Adipocyte (in vitro differentiated cells): ENCODE measurements at regions not wholly inside any gene's neighbourhood (a gene's known extent, or its start where the extent isn't known, plus 50 kb on each side); places are given as distances from the start of the nearest gene placed in this dataset.

Source experiments
- DNase-seq: peaks from one replicate; pipeline ENCODE4 v3.0.0-alpha.2; 2015; ENCODE audit warnings: low read depth
- H3K27me3 ChIP-seq: replicated peaks from 2 replicates; pipeline ENCODE4 v1.7.0; 2013; ENCODE audit warnings: mild to moderate bottlenecking, low read length, moderate library complexity; ENCODE audit not compliant: control insufficient read depth, insufficient read depth
- H3K36me3 ChIP-seq: 2 replicates; pipeline ENCODE4 v1.7.0; 2013; ENCODE audit warnings: low read length, mild to moderate bottlenecking, moderate library complexity; ENCODE audit not compliant: control insufficient read depth, insufficient read depth, severe bottlenecking
- H3K4me1 ChIP-seq: 2 replicates; pipeline ENCODE4 v1.7.0; 2013; ENCODE audit warnings: mild to moderate bottlenecking, low read length, moderate library complexity; ENCODE audit not compliant: control insufficient read depth, insufficient read depth
- H3K4me3 ChIP-seq: 2 replicates; pipeline ENCODE4 v1.7.0; 2013; ENCODE audit warnings: mild to moderate bottlenecking, low read length, moderate library complexity
- H3K9ac ChIP-seq: 2 replicates; pipeline ENCODE4 v1.7.0; 2013; ENCODE audit warnings: mild to moderate bottlenecking, low read length, moderate library complexity
- H3K9me3 ChIP-seq: 2 replicates; pipeline ENCODE4 v1.7.0; 2013; ENCODE audit warnings: mild to moderate bottlenecking, low read length, moderate library complexity; ENCODE audit not compliant: control insufficient read depth

GRCh38 chr4:38207110-38207457, 246.9 kb downstream of the PTTG2 start:
- peaks cover 22% of the 10 kb centered on the region for H3K4me1 ChIP-seq
- H3K4me3 ChIP-seq = no peak overlapping the region
- no peaks in the 10 kb centered on the region for H3K36me3 ChIP-seq
- no peaks in the 10 kb centered on the region for H3K27me3 ChIP-seq
- H3K9ac ChIP-seq = no peak overlapping the region
- no peaks in the 10 kb centered on the region for H3K9me3 ChIP-seq
- no peak for DNase-seq

- H3K4me3 ChIP-seq = no peak overlapping the region
- no peaks in the 10 kb centered on the region for H3K36me3 ChIP-seq
- DNase-seq = no peak
- peaks cover 4% of the 10 kb centered on the region for H3K9me3 ChIP-seq
- H3K9ac ChIP-seq = no peak overlapping the region
- H3K4me1 ChIP-seq = peaks cover 21% of the 10 kb centered on the region
- no peaks in the 10 kb centered on the region for H3K27me3 ChIP-seq
Measured at GRCh38 chr4:38209654-38210053, 249.5 kb downstream of the PTTG2 start.

DNA sequence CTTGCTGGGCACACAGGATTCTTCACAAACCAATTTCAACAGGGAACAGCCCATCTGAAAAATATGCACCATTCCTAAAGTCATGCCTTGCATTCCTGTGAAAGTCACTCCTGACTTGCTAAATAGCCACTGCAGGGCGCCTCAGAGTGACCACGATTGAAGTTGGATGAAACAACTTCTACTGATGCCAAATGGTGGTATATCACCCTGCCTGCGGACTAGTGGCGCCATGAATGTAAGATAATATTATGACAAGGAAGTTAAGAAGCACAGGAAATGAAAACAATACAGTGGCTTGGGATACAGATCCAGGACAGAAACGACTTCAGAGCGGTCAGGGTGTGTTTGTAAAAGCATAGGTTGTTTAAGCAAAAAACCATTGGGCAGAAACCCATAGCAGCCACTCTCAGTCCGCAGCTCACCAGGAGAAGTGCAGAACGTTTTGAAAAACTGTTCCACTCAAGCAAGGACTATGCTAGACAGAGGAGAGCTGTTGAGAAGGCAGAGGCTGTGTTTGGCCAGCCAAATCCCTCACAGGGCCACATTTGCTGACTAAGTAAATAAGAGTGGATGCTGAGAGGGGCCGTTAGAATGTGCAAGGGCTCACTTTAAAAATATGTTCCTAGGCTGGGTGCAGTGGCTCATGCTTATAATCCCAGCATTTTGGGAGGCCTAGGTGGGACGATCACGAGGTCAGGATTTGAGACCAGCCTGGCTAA, 250.4 kb downstream of the PTTG2 start:
- peak overlapping the region; percentile 26 for H3K9ac ChIP-seq
- no peaks in the 10 kb centered on the region for H3K27me3 ChIP-seq
- H3K4me3 ChIP-seq = no peak overlapping the region
- H3K36me3 ChIP-seq = no peaks in the 10 kb centered on the region
- peaks cover 12% of the 10 kb centered on the region for H3K9me3 ChIP-seq
- H3K4me1 ChIP-seq = peaks cover 21% of the 10 kb centered on the region
- peak; percentile 8 for DNase-seq

GRCh38 chr4:38211885-38212284, 251.7 kb downstream of the PTTG2 start:
- Histone ChIP-seq H3K4me1 (peaks cover 21% of the 10 kb centered on the region), H3K9ac (no peak overlapping the region), H3K36me3 (no peaks in the 10 kb centered on the region), H3K9me3 (peaks cover 14% of the 10 kb centered on the region), H3K27me3 (no peaks in the 10 kb centered on the region), H3K4me3 (no peak overlapping the region)
- DNase-seq = no peak

DNA sequence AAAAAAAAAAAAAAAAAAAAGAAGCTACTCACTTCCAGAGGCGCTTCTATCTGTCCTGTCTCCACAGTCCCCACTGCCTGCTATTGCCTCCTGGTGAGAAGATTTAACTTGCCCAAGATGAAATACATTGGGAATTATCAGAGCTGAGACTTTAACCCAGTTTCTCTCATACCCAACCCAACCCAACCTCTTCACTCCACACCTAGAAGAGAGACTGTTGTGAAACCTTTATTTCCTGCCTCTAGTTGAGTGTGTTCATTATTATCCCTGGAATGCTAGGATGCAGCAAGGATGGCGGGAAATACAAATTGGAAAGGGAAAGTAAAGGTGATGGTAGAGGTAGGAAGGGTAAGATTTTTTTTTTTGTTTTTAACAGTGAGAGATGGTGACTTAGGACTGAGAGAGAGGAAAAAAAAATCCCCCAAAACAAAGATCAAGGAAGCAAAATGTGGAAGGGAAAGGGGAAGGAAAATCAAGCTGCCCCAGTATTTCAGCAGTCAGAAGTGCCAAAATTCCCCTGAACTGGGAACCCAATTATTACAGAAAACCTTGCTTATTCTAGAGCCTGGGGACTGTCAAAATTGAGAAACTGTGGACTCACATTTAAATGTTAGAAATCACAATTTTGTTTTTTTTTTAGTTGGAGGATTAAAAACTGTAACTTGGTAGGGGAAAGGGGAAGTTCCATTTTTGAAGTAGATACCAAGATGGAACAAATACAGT, 253.0 kb downstream of the PTTG2 start:
- no peak for DNase-seq
- Histone ChIP-seq H3K9me3 (peaks cover 14% of the 10 kb centered on the region), H3K27me3 (no peaks in the 10 kb centered on the region), H3K36me3 (no peaks in the 10 kb centered on the region), H3K9ac (no peak overlapping the region), H3K4me3 (no peak overlapping the region), H3K4me1 (peaks cover 21% of the 10 kb centered on the region)

DNA sequence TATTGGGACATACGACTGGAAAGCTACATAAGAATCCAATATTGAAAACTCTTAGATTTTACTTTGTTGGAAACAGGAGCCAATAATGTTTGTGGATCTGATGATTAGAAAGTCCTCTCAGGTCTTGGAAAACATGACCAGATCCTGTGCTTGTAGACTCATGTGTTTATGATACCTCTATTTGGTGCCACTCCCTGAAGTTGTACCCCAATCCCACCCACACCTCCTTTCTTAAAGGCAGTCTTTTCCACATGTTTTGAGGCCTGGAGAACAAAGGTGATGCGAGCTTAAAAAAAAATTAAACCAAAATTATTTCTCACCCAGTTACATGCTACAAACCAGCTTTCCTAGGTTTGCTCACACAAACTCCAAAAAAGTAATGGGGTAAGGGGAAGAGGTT, 262.7 kb downstream of the PTTG2 start:
- DNase-seq = no peak
- Histone ChIP-seq H3K36me3 (no peaks in the 10 kb centered on the region), H3K4me1 (peaks cover 31% of the 10 kb centered on the region), H3K27me3 (no peaks in the 10 kb centered on the region), H3K9ac (no peak overlapping the region), H3K9me3 (no peaks in the 10 kb centered on the region), H3K4me3 (no peak overlapping the region)

DNA sequence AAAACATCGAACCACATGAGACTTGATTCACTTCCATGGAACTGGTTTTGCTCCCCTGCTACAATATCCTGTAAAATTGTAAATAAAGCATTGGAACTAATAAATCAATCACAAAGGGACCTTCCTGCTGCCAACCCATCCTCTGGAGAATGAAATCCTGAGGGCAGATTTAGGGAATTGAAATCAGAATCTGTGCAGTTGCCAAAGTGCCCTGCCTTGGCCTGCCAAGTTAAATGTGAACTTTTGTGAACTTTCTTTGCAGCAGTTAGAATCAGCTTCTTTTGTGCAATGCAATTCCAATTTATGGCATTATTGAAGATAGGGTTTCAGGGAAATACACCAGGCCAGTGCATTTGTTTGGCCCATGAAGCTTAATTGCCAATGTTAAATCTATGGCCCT, 263.1 kb downstream of the PTTG2 start:
- DNase-seq = peak; percentile 20
- Histone ChIP-seq H3K9me3 (no peaks in the 10 kb centered on the region), H3K36me3 (no peaks in the 10 kb centered on the region), H3K4me1 (peaks cover 31% of the 10 kb centered on the region), H3K4me3 (no peak overlapping the region), H3K9ac (no peak overlapping the region), H3K27me3 (no peaks in the 10 kb centered on the region)

GRCh38 chr4:38223782-38224236, 263.6 kb downstream of the PTTG2 start:
- Histone ChIP-seq H3K36me3 (no peaks in the 10 kb centered on the region), H3K27me3 (no peaks in the 10 kb centered on the region), H3K4me3 (no peak overlapping the region), H3K9ac (no peak overlapping the region), H3K9me3 (no peaks in the 10 kb centered on the region), H3K4me1 (peaks cover 31% of the 10 kb centered on the region)
- DNase-seq = no peak

DNA sequence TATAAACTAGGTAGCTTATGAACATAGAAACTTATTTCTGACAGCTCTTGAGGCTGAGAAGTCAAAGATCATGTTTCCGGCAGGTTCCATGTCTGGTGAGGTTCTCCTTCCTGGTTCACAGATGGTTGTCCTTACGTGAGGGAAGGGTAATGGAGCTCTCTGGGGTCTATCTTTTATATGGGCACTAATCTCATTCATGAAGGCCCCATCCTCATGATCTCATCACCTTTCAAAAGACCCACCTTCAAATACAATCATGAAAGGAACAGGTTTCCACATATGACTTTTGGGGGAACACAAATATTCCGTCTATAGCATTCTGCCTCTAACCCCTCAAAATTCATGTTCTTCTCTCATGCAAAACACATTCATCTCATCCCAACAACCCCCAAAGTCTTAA, 264.7 kb downstream of the PTTG2 start:
- no peak for DNase-seq
- Histone ChIP-seq H3K9ac (no peak overlapping the region), H3K4me1 (peaks cover 31% of the 10 kb centered on the region), H3K9me3 (no peaks in the 10 kb centered on the region), H3K4me3 (no peak overlapping the region), H3K27me3 (no peaks in the 10 kb centered on the region), H3K36me3 (no peaks in the 10 kb centered on the region)

- H3K27me3 ChIP-seq = no peaks in the 10 kb centered on the region
- H3K9ac ChIP-seq = no peak overlapping the region
- H3K4me1 ChIP-seq = peaks cover 31% of the 10 kb centered on the region
- no peak for DNase-seq
- no peak overlapping the region for H3K4me3 ChIP-seq
- no peaks in the 10 kb centered on the region for H3K9me3 ChIP-seq
- H3K36me3 ChIP-seq = no peaks in the 10 kb centered on the region
Measured at GRCh38 chr4:38226170-38226569, 266.0 kb downstream of the PTTG2 start.

DNA sequence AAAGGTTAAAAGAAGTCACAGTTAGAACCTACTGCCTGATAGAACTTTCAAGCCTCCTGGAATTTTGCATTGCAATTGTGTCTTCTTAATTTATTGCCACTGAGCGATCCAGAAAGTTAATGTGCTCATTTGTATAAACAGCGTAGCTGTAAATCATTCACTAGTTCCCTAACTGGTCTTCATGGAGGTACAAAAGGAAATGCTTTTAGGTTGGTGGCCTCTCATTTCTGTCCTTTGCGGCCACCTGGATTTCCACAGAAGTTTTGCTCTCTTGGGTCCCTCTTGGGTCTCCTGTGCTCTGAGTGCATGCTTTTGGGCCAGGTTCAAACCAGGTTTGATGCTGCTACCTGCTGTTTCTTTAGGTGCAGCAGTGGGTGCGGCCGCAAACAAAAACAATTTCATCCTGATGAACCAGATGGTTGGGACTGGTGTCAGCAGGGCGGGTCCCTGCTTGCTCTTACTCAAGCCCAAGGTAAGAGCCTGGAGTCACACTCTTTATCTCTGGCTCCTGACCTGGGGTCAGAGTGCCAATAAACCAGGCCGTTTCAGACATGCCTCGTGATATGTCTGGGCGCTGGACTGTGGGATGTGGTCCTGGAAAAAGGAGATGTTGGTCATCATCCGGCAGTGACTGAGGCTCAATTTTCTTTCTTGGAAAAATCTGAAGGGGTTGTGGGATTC, 270.1 kb downstream of the PTTG2 start:
- Histone ChIP-seq H3K4me3 (no peak overlapping the region), H3K9ac (no peak overlapping the region), H3K36me3 (no peaks in the 10 kb centered on the region), H3K9me3 (no peaks in the 10 kb centered on the region), H3K27me3 (no peaks in the 10 kb centered on the region), H3K4me1 (peaks cover 7% of the 10 kb centered on the region)
- no peak for DNase-seq
